ENCODE measurements at regions not wholly inside any gene's neighbourhood (a gene's known extent, or its start where the extent isn't known, plus 50 kb on each side); places are given as distances from the start of the nearest gene placed in this dataset.

DNA sequence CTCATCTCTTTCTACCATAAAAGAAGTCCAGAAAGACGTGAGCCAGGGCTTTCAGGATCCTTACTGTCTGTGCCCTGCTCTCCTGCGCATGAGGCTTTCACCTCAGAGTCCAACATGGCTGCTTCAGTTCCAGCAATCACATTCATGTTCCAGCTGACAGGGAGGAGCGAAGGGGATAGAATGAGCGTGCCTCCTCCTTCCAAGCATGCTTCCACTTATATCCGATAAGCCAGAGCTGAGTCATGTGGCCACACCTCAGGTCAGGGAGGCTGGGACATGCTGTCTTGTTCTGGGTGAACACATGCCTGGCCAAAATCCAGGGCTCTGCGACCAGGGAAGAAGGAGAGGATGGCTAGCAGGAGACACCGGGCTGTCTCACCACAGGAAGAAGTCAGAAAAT, 248.2 kb downstream of the SKAP2 start:
- ChIA-PET CTCF (no interaction called here), POLR2A (no interaction called here)
- Mint-ChIP-seq H3K4me3 (no peak overlapping the region), H3K9me3 (ENCODE audit: insufficient read depth) (no peaks in the 10 kb centered on the region), H3K27me3 (no peaks in the 10 kb centered on the region), H3K4me1 (no peaks in the 10 kb centered on the region), H3K27ac (no peak overlapping the region)
- Histone ChIP-seq H3K9ac (ENCODE audit: low read length) (no peak overlapping the region), H3K27me3 (replicated peaks in 1 of 4; ENCODE audit: control extremely low read depth in 1 of 4, control insufficient read depth in 3 of 4, insufficient read depth in 4 of 4, low read length in 3 of 4) (no peaks in the 10 kb centered on the region), H3K9me3 (ENCODE audit: control extremely low read depth in 1 of 3, control insufficient read depth in 2 of 3, insufficient read depth in 1 of 3, low read length in 2 of 3) (peaks cover 0 to 3% (median 0%) of the 10 kb centered on the region in 3 donors), H3K79me2 (ENCODE audit: control insufficient read depth, insufficient read depth, low read length) (no peaks in the 10 kb centered on the region), H3K4me1 (ENCODE audit: control insufficient read depth in 2 of 2, insufficient read depth in 2 of 2, low read length in 2 of 2) (no peaks in the 10 kb centered on the region), H2AFZ (ENCODE audit: insufficient read depth, low read depth, low read length, poor library complexity, severe bottlenecking) (no peak overlapping the region), H3K4me3 (ENCODE audit: control extremely low read depth in 1 of 5, extremely low read depth in 1 of 5, insufficient read depth in 1 of 5, low read depth in 2 of 5, low read length in 4 of 5) (no peak overlapping the region), H4K20me1 (ENCODE audit: control insufficient read depth, insufficient read depth, low read length, poor library complexity, severe bottlenecking) (no peaks in the 10 kb centered on the region), H3K4me2 (replicated peaks; ENCODE audit: low read depth, low read length, poor library complexity, severe bottlenecking) (no peak overlapping the region), H3K27ac (ENCODE audit: low read length in 2 of 2) (no peak overlapping the region), H3K36me3 (replicated peaks in 1 of 2; ENCODE audit: control extremely low read depth in 1 of 2, control insufficient read depth in 1 of 2, extremely low read depth in 1 of 2, insufficient read depth in 2 of 2, low read length in 1 of 2) (no peaks in the 10 kb centered on the region)
- DNase-seq (no peak), ATAC-seq (ENCODE audit: low read depth) (no peak)
- no peak for TF ChIP-seq EZH2 (IDR thresholded peaks at IDR 0.05; ENCODE audit: borderline replicate concordance, insufficient read depth, low read depth, low read length, poor library complexity, severe bottlenecking)
- TF ChIP-seq CTCF (IDR thresholded peaks at IDR 0.05) = no peak
- intact Hi-C loops (cut with micrococcal nuclease) = no loop called here
- WGBS (ENCODE audit: insufficient coverage) = 98% methylated on average over 7 of the region's 7 CpGs

- Histone ChIP-seq H3K27ac (ENCODE audit: low read length in 2 of 2) (no peak overlapping the region), H2AFZ (ENCODE audit: insufficient read depth, low read depth, low read length, poor library complexity, severe bottlenecking) (no peak overlapping the region), H3K9me3 (ENCODE audit: control extremely low read depth in 1 of 3, control insufficient read depth in 2 of 3, insufficient read depth in 1 of 3, low read length in 2 of 3) (peaks cover 0 to 3% (median 0%) of the 10 kb centered on the region in 3 donors), H3K4me2 (replicated peaks; ENCODE audit: low read depth, low read length, poor library complexity, severe bottlenecking) (no peak overlapping the region), H3K27me3 (replicated peaks in 1 of 4; ENCODE audit: control extremely low read depth in 1 of 4, control insufficient read depth in 3 of 4, insufficient read depth in 4 of 4, low read length in 3 of 4) (no peaks in the 10 kb centered on the region), H4K20me1 (ENCODE audit: control insufficient read depth, insufficient read depth, low read length, poor library complexity, severe bottlenecking) (no peaks in the 10 kb centered on the region), H3K9ac (ENCODE audit: low read length) (no peak overlapping the region), H3K36me3 (replicated peaks in 1 of 2; ENCODE audit: control extremely low read depth in 1 of 2, control insufficient read depth in 1 of 2, extremely low read depth in 1 of 2, insufficient read depth in 2 of 2, low read length in 1 of 2) (no peaks in the 10 kb centered on the region), H3K4me1 (ENCODE audit: control insufficient read depth in 2 of 2, insufficient read depth in 2 of 2, low read length in 2 of 2) (no peaks in the 10 kb centered on the region), H3K4me3 (ENCODE audit: control extremely low read depth in 1 of 5, extremely low read depth in 1 of 5, insufficient read depth in 1 of 5, low read depth in 2 of 5, low read length in 4 of 5) (no peak overlapping the region), H3K79me2 (ENCODE audit: control insufficient read depth, insufficient read depth, low read length) (no peaks in the 10 kb centered on the region)
- Mint-ChIP-seq H3K27me3 (no peaks in the 10 kb centered on the region), H3K4me3 (no peak overlapping the region), H3K4me1 (no peaks in the 10 kb centered on the region), H3K27ac (no peak overlapping the region), H3K9me3 (ENCODE audit: insufficient read depth) (no peaks in the 10 kb centered on the region)
- WGBS (ENCODE audit: insufficient coverage) = 97% methylated on average over 6 of the region's 7 CpGs
- intact Hi-C loops (cut with micrococcal nuclease) = no loop called here
- ChIA-PET POLR2A (no interaction called here), CTCF (no interaction called here)
- no peak for ATAC-seq (ENCODE audit: low read depth)
- DNase-seq = no peak
- TF ChIP-seq CTCF (IDR thresholded peaks at IDR 0.05) = no peak
- TF ChIP-seq EZH2 (IDR thresholded peaks at IDR 0.05; ENCODE audit: borderline replicate concordance, insufficient read depth, low read depth, low read length, poor library complexity, severe bottlenecking) = no peak
These were observed 247.3 kb downstream of the SKAP2 start for GRCh38 chr7:26617066-26617465.

Measured in B cell (primary cell).